ENCODE measurements at regions not wholly inside any gene's neighbourhood (a gene's known extent, or its start where the extent isn't known, plus 50 kb on each side); places are given as distances from the start of the nearest gene placed in this dataset.

DNA sequence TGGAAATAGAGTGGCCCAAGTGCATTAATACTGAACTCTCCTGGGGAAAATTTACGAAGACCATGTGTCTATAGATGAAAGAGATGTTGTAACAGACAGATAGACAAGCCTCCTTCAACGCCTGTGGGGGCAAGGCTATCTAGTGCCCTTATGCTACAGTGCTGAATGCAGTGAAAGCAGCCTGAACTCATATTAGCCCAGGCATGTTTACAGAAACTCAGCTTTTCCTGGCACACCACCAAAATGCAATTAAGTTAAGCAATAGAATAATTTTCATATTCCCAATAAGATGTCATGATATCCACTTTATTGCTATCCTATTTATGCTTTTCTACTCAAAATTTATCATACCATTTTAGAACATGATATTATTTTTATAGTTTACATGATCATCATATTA is 277.0 kb downstream of the DIRAS2 start:
- FAIRE-seq: no peak

DNA sequence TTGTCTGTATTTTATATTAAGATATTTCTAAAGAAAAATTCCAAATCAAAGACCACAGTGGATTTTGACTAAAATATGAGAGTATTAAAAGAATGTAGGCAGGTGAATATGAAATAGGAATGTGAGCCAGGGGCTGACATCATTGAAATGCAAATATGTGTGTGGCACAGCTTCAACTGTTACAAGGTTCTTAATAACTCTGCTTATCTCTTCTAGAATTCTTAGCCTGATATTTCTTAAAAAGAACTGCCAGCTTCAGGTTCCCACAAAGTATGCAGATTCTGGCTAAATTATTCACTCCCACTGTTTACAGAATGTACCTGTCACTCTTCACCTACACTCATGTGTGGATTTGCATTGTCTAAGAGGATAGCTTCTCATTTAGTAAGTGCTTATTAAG is 274.4 kb downstream of the DIRAS2 start:
- no peak for FAIRE-seq

DNA sequence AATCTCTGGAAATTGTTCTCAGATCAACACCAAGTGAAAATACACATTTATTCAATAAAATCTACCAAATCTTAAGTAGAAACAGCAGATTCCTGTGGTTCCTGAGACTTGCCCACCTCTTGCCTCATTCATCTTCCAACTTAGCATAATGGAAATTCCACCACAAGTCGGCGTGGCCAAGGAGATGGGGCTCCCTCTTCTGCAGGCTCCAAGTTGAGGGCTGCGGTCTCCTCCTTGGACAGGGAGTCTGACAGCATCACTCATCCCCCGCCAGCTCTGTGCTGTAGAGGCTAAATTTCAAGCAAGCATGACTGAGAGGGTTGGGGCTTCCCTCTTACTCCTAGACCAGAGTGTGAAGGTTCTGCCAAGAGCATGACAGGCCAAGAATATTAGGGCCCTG is 273.7 kb downstream of the DIRAS2 start:
- no peak for FAIRE-seq

GRCh38 chr9:90379771-90380170 is 262.9 kb downstream of the DIRAS2 start:
- FAIRE-seq: no peak

DNA sequence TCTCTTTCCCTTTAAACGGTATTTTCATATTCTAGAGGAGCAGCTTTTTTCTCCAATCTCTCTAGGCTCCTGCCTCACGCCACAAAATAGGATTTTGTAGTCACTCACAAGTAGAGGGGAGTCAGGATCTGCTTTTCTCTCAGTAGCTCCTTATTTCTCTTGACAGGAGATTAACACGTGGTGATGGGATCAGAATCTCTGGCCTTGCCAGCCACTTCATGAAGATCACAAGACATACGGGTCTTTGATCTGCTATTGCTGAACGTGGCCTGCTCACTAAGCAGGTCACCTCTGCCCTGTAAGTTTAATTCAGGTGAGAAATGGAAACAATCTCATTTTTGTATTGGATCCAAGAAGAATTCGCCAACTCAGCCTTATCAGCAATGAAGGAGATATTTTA is 257.5 kb downstream of the DIRAS2 start:
- no peak for FAIRE-seq

DNA sequence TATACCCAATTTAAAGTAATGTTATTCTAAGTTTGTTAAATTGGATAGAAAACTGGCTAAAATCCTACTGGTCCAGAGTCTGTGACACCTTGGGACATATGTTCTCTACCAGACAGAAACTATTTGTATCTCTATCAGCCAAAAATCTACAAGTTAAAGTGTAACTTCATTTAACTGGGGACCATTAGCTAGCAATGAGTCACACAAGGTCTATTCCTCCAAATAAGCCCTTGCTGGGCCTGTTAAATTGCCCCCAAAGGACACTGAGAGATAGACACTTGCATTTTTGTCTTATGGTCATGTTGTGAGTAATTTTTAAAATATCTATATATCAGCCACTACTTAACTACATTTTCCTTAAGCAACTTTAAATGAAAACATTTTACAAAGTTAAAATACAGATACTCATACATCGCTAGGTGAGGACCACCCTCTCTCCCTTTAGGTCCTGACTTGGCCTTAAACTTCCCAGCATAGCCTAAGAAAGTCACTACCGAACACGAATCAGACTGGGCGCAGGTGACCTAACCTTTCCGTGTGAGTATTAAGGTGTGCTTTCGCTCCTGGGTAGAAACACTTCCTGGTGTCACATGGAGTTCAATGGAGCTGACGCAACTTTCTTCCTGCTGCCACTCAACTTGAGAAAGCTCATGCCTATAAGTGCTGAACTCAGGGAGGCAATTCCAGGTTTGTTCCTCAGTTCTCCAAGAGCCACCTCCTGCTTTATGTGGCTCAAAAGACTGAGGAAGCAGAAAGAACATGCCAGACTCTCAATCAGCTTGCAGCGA is 249.1 kb downstream of the DIRAS2 start:
- FAIRE-seq: no peak

GRCh38 chr9:90394871-90395270 is 247.8 kb downstream of the DIRAS2 start:
- FAIRE-seq: no peak

- FAIRE-seq: no peak
These were observed 242.5 kb downstream of the DIRAS2 start for GRCh38 chr9:90400091-90400490.

DNA sequence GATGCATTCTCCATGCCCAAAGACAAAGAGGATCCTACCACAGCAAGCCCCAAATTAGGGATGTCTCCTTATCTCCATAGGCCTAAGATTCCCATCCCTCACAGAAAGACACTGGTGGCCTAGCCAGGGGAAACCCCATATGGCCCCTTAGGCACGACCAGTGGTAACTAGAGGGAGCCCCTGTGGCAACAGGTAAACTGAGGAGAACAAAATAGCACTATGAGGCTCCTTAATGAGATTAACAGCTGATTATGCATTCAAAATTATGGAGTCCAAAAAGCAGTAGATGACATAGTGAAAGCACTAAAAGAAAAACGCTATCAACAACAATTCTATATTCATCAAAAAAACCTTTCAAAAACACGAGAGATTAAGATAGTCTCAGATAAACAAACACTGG is 234.0 kb downstream of the DIRAS2 start:
- no peak for FAIRE-seq

DNA sequence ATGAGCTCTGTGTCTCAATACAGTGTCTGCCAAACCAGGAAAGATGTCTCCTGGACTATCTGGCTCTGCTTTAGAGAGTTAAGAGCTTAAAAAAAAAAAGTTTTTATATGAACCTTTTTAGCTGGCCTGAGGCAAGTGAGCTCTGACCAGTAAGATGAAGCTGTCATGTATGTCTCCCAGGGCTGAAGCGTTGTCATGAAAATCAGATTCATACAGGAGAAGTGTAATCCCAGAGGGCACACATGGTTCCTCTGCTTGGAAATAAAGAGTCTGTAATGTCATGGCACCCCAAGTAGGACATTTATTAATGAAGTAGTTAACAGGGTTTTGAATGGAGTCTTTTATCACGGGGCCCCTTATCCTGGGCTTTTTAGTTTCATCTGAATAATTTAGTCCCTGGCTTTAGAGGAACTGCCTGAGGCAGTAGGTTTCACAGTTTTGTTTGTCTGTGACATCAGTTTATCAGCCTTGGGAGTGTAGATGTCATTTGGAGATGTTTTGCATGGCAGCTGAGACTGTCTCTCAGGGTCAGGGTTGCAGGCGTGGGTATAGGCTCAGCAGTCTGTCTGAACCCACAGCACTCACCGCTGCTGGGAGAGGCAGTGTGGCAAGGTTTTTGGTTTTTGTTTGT is 223.3 kb downstream of the DIRAS2 start:
- no peak for FAIRE-seq

DNA sequence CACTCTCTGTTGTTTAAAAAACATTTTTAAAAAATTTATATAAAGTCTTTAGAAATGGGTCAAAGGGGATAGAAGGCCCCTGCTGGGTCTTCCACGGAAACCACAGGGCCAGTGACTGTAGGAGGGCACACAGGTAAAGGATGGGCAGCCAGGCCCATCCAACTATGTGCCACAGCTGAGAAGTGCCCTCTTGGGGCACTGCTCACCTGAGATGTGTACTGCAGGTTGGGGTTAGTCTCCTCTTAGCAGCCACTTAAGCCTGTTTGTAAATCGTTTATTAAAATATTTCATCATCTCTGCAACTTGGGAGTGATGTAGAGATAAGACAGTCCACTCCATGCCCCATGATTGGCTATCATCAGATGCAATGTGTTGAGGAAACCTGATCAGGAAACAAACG is 222.4 kb downstream of the DIRAS2 start:
- FAIRE-seq: no peak

- no peak for FAIRE-seq
These were observed 221.7 kb downstream of the DIRAS2 start for GRCh38 chr9:90420768-90421513.

GRCh38 chr9:90421786-90422185 is 220.8 kb downstream of the DIRAS2 start:
- FAIRE-seq: no peak

GRCh38 chr9:90423661-90424193 is 218.9 kb downstream of the DIRAS2 start:
- FAIRE-seq: no peak

GRCh38 chr9:90428517-90428916 is 214.1 kb downstream of the DIRAS2 start:
- no peak for FAIRE-seq

- FAIRE-seq: no peak
These were observed 209.7 kb downstream of the DIRAS2 start for GRCh38 chr9:90432951-90433350.

GRCh38 chr9:90433398-90433941 is 209.2 kb downstream of the DIRAS2 start:
- no peak for FAIRE-seq

DNA sequence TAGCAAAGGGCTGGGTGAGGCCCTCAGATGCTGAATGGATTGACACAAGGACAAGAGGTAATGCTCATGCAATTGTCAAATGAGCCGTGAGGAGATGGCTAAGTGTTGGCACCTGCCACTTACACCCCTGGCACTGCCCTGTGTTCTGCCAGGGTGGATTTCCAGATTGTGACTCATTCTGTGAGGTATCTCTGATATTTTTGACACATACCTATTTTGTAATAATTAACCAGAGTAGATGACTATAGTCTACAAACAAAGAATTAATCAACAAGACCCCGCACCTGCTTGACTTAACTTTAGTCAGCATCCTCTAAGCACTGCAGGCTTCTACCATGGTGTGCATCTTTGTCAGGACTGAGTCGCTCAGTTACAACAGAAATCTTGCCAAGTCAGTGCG is 200.8 kb downstream of the DIRAS2 start:
- no peak for FAIRE-seq

DNA sequence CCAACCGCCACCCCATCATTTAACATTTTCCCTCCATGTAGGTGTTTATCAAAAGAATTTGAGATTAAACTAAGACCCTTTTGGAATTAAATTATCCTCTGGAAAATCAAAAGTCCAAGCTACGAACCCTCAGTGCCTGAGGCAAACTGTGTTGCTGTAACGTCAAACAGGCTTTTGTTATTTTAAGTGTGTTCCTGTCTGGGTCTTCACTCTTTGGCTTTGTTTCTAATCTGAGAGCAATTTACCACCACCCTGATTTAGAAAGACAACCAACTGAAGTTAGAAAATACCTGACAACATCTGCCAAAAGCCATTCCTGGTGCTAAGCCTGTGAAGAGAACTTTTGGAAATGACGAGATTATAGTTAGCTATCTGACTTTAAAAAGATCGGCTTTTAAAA is 199.9 kb downstream of the DIRAS2 start:
- no peak for FAIRE-seq

GRCh38 chr9:90444609-90445204 is 197.9 kb downstream of the DIRAS2 start:
- no peak for FAIRE-seq

- FAIRE-seq: no peak
These were observed 197.2 kb downstream of the DIRAS2 start for GRCh38 chr9:90445391-90445790.

- no peak for FAIRE-seq
These were observed 196.2 kb downstream of the DIRAS2 start for GRCh38 chr9:90446200-90446948.
